A549 (cell line): ENCODE measurements at regions not wholly inside any gene's neighbourhood (a gene's known extent, or its start where the extent isn't known, plus 50 kb on each side); places are given as distances from the start of the nearest gene placed in this dataset.

Experiments used
- JUN ChIP-seq, 2 experiments: fragments of >200 bp; sonication (Bioruptor Twin); formaldehyde crosslinking; IDR thresholded peaks; 2 replicates in 1 of 2; 3 replicates in 1 of 2; pipeline ENCODE4 v1.6.1; 2016 to 2017
- POLR2A ChIP-seq: IDR thresholded peaks from 2 replicates; pipeline ENCODE4 v1.6.1; 2012; ENCODE audit warnings: mild to moderate bottlenecking, low read length
- SREBF2 ChIP-seq: fragments of 450-650 bp; IDR thresholded peaks from 2 replicates; pipeline ENCODE4 v1.6.1; 2014; ENCODE audit warnings: mild to moderate bottlenecking, moderate library complexity
- TF ChIP-seq, protein P1 (sequence below): fragments of >200 bp; sonication (Bioruptor Twin); formaldehyde crosslinking; IDR thresholded peaks from 3 replicates; pipeline ENCODE4 v1.6.1; 2016
- TF ChIP-seq, protein P2 (sequence below): fragments of >200 bp; sonication (Bioruptor Twin); formaldehyde crosslinking; IDR thresholded peaks from 3 replicates; pipeline ENCODE4 v1.5.1; 2016

DNA sequence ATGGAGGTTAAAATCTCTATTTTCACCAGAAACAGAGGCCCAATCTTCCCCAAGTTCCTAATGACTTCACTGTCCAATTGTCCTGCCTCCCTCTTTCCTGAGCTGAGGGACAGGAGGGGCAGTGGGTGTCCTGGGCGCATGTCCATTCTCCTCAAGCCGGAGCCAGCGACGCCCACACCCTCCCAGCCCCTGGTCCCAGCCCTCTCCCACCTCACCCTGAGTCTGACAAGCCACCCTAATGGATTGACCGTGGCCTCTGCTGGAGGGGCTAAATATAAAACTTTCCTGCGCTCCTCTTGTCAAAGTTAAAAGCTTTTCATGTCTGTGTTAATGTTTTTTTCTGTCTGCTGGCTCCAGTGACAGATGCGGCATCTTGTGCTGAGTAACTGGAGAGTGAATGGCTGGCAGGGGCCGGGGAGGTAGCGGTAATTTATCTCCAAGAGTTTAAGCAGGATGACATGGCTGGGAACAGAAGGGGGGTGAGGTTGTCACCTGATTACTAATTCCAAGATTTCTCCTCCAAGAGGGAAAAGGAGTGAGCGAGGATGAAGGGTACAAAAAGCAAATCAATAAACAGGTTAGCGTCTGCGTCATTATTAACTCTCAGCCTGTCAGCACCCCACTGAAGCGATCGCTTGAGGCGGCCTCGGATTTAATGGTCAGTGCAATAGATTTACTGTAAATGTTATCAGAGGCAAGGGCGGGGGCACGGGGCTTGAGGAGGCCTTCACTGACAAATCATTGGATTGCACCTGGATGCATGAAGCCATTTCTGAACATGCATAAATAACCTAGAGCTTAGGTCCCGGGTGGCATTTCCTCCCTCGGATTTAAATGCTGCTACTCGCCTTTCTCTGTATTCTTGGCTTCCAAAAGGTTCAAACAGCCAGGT, 118.1 kb upstream of the MAFB start:
- TF ChIP-seq POLR2A (no peak), JUN (IDR thresholded peaks at IDR 0.05) (no peak), SREBF2 (no peak)
- TF ChIP-seq, protein P1, sequence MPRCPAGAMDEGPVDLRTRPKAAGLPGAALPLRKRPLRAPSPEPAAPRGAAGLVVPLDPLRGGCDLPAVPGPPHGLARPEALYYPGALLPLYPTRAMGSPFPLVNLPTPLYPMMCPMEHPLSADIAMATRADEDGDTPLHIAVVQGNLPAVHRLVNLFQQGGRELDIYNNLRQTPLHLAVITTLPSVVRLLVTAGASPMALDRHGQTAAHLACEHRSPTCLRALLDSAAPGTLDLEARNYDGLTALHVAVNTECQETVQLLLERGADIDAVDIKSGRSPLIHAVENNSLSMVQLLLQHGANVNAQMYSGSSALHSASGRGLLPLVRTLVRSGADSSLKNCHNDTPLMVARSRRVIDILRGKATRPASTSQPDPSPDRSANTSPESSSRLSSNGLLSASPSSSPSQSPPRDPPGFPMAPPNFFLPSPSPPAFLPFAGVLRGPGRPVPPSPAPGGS = no peak
- TF ChIP-seq, protein P2, sequence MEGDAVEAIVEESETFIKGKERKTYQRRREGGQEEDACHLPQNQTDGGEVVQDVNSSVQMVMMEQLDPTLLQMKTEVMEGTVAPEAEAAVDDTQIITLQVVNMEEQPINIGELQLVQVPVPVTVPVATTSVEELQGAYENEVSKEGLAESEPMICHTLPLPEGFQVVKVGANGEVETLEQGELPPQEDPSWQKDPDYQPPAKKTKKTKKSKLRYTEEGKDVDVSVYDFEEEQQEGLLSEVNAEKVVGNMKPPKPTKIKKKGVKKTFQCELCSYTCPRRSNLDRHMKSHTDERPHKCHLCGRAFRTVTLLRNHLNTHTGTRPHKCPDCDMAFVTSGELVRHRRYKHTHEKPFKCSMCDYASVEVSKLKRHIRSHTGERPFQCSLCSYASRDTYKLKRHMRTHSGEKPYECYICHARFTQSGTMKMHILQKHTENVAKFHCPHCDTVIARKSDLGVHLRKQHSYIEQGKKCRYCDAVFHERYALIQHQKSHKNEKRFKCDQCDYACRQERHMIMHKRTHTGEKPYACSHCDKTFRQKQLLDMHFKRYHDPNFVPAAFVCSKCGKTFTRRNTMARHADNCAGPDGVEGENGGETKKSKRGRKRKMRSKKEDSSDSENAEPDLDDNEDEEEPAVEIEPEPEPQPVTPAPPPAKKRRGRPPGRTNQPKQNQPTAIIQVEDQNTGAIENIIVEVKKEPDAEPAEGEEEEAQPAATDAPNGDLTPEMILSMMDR = no peak
